HG02885 (cell line): ENCODE measurements at regions not wholly inside any gene's neighbourhood (a gene's known extent, or its start where the extent isn't known, plus 50 kb on each side); places are given as distances from the start of the nearest gene placed in this dataset.

Experiments
- ATAC-seq: cut with Tn5 transposase; IDR thresholded peaks from one replicate; pipeline ENCODE4 v1.9.1; 2021; ENCODE audit warnings: mild to moderate bottlenecking; ENCODE audit not compliant: unreplicated experiment, poor library complexity

- ATAC-seq = no peak
These were observed 173.7 kb downstream of the FOXA2 start for GRCh38 chr20:22410556-22411130.

GRCh38 chr20:22408521-22409402 lies 175.6 kb downstream of the FOXA2 start:
- no peak for ATAC-seq

- no peak for ATAC-seq
These were observed 176.9 kb downstream of the FOXA2 start for GRCh38 chr20:22407237-22408193.

GRCh38 chr20:22404419-22405170 lies 179.8 kb downstream of the FOXA2 start:
- ATAC-seq = no peak

- ATAC-seq = no peak
These were observed 180.6 kb downstream of the FOXA2 start for GRCh38 chr20:22403632-22404361.

GRCh38 chr20:22403022-22403631 lies 181.2 kb downstream of the FOXA2 start:
- no peak for ATAC-seq

- no peak for ATAC-seq
These were observed 181.8 kb downstream of the FOXA2 start for GRCh38 chr20:22402550-22402949.

- no peak for ATAC-seq
These were observed 183.9 kb downstream of the FOXA2 start for GRCh38 chr20:22400440-22400839.

GRCh38 chr20:22394583-22394982 lies 189.8 kb downstream of the FOXA2 start:
- no peak for ATAC-seq

GRCh38 chr20:22390543-22390903 lies 193.8 kb downstream of the FOXA2 start:
- ATAC-seq = no peak

- no peak for ATAC-seq
These were observed 194.4 kb downstream of the FOXA2 start for GRCh38 chr20:22389836-22390542.

- ATAC-seq = no peak
These were observed 196.9 kb downstream of the FOXA2 start for GRCh38 chr20:22387452-22387851.

GRCh38 chr20:22386306-22386623 lies 198.1 kb downstream of the FOXA2 start:
- no peak for ATAC-seq

- no peak for ATAC-seq
These were observed 198.6 kb downstream of the FOXA2 start for GRCh38 chr20:22385602-22386305.

GRCh38 chr20:22384978-22385377 lies 199.4 kb downstream of the FOXA2 start:
- no peak for ATAC-seq

- no peak for ATAC-seq
These were observed 201.2 kb downstream of the FOXA2 start for GRCh38 chr20:22383156-22383555.

- peak; percentile 45 for ATAC-seq
These were observed 201.6 kb downstream of the FOXA2 start for GRCh38 chr20:22382742-22383141.

GRCh38 chr20:22381812-22382416 lies 202.5 kb downstream of the FOXA2 start:
- ATAC-seq = no peak
